ENCODE measurements at regions not wholly inside any gene's neighbourhood (a gene's known extent, or its start where the extent isn't known, plus 50 kb on each side); places are given as distances from the start of the nearest gene placed in this dataset.

DNA sequence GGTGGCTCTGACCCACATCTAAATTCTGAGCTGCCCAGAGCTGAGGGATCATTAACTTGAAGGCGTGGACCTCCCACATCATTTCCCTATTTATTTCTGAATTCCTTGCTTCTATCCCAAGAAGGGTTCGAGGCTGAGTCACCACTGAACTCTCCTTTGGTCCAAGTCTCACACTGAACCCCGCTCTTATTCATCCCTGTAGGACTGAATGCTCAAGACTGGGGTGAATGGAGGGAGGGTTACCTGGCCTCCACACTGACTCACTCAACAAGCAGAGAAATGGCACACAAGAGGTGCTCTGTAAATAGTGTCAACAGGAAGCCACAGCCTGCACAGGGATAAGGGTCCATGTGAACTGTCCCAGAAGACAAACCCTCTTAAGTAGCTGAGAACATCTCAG is 79.1 kb upstream of the FSTL4 start:
- TF ChIP-seq, protein P1, sequence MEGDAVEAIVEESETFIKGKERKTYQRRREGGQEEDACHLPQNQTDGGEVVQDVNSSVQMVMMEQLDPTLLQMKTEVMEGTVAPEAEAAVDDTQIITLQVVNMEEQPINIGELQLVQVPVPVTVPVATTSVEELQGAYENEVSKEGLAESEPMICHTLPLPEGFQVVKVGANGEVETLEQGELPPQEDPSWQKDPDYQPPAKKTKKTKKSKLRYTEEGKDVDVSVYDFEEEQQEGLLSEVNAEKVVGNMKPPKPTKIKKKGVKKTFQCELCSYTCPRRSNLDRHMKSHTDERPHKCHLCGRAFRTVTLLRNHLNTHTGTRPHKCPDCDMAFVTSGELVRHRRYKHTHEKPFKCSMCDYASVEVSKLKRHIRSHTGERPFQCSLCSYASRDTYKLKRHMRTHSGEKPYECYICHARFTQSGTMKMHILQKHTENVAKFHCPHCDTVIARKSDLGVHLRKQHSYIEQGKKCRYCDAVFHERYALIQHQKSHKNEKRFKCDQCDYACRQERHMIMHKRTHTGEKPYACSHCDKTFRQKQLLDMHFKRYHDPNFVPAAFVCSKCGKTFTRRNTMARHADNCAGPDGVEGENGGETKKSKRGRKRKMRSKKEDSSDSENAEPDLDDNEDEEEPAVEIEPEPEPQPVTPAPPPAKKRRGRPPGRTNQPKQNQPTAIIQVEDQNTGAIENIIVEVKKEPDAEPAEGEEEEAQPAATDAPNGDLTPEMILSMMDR (optimal IDR thresholded peaks at IDR 0.05 in 1 of 3, IDR thresholded peaks at IDR 0.05 in 1 of 3, conservative IDR thresholded peaks at IDR 0.05 in 1 of 3; ENCODE audit: extremely low read depth in 1 of 3, insufficient read depth in 2 of 3, low read length in 3 of 3) = no peak
- no peak for TF ChIP-seq EZH2 (IDR thresholded peaks at IDR 0.05; ENCODE audit: low read length)
